ENCODE measurements at regions not wholly inside any gene's neighbourhood (a gene's known extent, or its start where the extent isn't known, plus 50 kb on each side); places are given as distances from the start of the nearest gene placed in this dataset.

DNA sequence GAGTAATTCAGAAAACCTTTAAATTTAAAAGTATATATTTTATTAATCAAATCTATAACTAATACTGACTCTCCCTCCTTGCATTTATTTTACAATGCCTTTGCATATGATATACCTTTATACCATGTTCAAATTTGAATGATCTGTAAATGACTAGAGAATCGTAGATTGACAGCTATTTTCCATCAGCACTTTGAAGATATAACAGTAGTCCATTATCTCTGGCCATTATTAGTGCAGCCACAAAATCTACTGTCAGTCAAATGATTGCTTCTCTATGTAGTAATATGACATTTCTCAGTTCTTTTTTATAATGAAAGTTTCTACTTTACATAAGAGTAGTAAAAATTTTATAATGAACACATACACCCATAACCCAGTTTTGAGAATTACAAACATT lies 1054.8 kb upstream of the B3GALT2 start:
- Histone ChIP-seq H3K4me2 (no peak overlapping the region), H3K9me3 (ENCODE audit: low read depth) (no peaks in the 10 kb centered on the region), H3K79me2 (no peaks in the 10 kb centered on the region), H3K36me3 (replicated peaks; ENCODE audit: insufficient read depth, low read depth) (no peaks in the 10 kb centered on the region), H3K9me2 (replicated peaks; ENCODE audit: insufficient read depth) (no peaks in the 10 kb centered on the region), H4K20me1 (ENCODE audit: insufficient read depth, poor library complexity, severe bottlenecking) (no peaks in the 10 kb centered on the region), H3K4me1 (ENCODE audit: insufficient read depth) (no peaks in the 10 kb centered on the region), H3K27ac (no peak overlapping the region), H3K27me3 (no peaks in the 10 kb centered on the region), H3K4me3 (no peak overlapping the region), H2AFZ (no peak overlapping the region)
- no peak for TF ChIP-seq EZH2 (IDR thresholded peaks at IDR 0.05; ENCODE audit: borderline replicate concordance)
- DNase-seq (ENCODE audit: low spot score), result no peak
- 82% methylated on average over 1 of the region's 1 CpG for WGBS (ENCODE audit: low lambda C conversion rate, missing lambda C conversion rate)

DNA sequence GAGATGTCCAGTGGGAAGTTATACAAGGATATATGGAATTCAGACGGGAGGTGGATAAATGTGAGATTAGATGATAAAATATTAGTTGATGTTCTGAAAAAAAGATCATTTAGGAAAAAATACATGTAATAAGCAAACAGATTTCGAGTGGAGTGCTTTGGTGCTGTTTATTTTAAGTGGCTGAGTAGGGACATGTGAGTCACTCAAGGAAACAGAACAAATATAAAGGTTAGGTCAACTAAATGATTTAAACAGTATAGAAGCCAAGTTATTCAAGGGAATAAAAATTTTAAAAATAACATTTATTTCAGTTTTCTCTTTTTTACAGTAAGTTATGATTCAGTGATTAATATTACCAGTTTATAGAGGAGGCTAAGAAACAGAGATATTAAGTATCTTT lies 1046.7 kb upstream of the B3GALT2 start:
- Histone ChIP-seq H2AFZ (no peak overlapping the region), H3K9me2 (replicated peaks; ENCODE audit: insufficient read depth) (no peaks in the 10 kb centered on the region), H3K36me3 (replicated peaks; ENCODE audit: insufficient read depth, low read depth) (no peaks in the 10 kb centered on the region), H3K27ac (no peak overlapping the region), H4K20me1 (ENCODE audit: insufficient read depth, poor library complexity, severe bottlenecking) (no peaks in the 10 kb centered on the region), H3K4me2 (no peak overlapping the region), H3K9me3 (ENCODE audit: low read depth) (no peaks in the 10 kb centered on the region), H3K27me3 (no peaks in the 10 kb centered on the region), H3K4me3 (no peak overlapping the region), H3K79me2 (no peaks in the 10 kb centered on the region), H3K4me1 (ENCODE audit: insufficient read depth) (no peaks in the 10 kb centered on the region)
- no peak for DNase-seq (ENCODE audit: low spot score)
- 61% methylated on average over 2 of the region's 2 CpGs for WGBS (ENCODE audit: low lambda C conversion rate, missing lambda C conversion rate)
- TF ChIP-seq EZH2 (IDR thresholded peaks at IDR 0.05; ENCODE audit: borderline replicate concordance), result no peak
- TF ChIP-seq, protein P1, sequence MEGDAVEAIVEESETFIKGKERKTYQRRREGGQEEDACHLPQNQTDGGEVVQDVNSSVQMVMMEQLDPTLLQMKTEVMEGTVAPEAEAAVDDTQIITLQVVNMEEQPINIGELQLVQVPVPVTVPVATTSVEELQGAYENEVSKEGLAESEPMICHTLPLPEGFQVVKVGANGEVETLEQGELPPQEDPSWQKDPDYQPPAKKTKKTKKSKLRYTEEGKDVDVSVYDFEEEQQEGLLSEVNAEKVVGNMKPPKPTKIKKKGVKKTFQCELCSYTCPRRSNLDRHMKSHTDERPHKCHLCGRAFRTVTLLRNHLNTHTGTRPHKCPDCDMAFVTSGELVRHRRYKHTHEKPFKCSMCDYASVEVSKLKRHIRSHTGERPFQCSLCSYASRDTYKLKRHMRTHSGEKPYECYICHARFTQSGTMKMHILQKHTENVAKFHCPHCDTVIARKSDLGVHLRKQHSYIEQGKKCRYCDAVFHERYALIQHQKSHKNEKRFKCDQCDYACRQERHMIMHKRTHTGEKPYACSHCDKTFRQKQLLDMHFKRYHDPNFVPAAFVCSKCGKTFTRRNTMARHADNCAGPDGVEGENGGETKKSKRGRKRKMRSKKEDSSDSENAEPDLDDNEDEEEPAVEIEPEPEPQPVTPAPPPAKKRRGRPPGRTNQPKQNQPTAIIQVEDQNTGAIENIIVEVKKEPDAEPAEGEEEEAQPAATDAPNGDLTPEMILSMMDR (IDR thresholded peaks at IDR 0.05; ENCODE audit: poor library complexity), result no peak
- no peak for TF ChIP-seq EZH2phosphoT487 (IDR thresholded peaks at IDR 0.05; ENCODE audit: low read depth, severe bottlenecking, unreplicated experiment)

- H3K4me1 ChIP-seq (ENCODE audit: insufficient read depth), result no peaks in the 10 kb centered on the region
- 90% methylated on average over 4 of the region's 4 CpGs for WGBS (ENCODE audit: low lambda C conversion rate, missing lambda C conversion rate)
- H3K79me2 ChIP-seq, result no peaks in the 10 kb centered on the region
- no peaks in the 10 kb centered on the region for H3K9me3 ChIP-seq (ENCODE audit: low read depth)
- no peaks in the 10 kb centered on the region for H3K36me3 ChIP-seq (replicated peaks; ENCODE audit: insufficient read depth, low read depth)
- no peaks in the 10 kb centered on the region for H4K20me1 ChIP-seq (ENCODE audit: insufficient read depth, poor library complexity, severe bottlenecking)
- no peaks in the 10 kb centered on the region for H3K27me3 ChIP-seq
- H3K4me2 ChIP-seq, result no peak overlapping the region
- no peak overlapping the region for H3K4me3 ChIP-seq
- no peak overlapping the region for H2AFZ ChIP-seq
- TF ChIP-seq, protein P1 (IDR thresholded peaks at IDR 0.05; ENCODE audit: poor library complexity), result no peak
- TF ChIP-seq EZH2 (IDR thresholded peaks at IDR 0.05; ENCODE audit: borderline replicate concordance) (no peak), EZH2phosphoT487 (IDR thresholded peaks at IDR 0.05; ENCODE audit: low read depth, severe bottlenecking, unreplicated experiment) (no peak)
- no peaks in the 10 kb centered on the region for H3K9me2 ChIP-seq (replicated peaks; ENCODE audit: insufficient read depth)
- DNase-seq (ENCODE audit: low spot score), result no peak
- H3K27ac ChIP-seq, result no peak overlapping the region
Observed at GRCh38 chr1:194230351-194231144, 1044.1 kb upstream of the B3GALT2 start.

GRCh38 chr1:194228427-194228826 lies 1042.0 kb upstream of the B3GALT2 start:
- Histone ChIP-seq H2AFZ (no peak overlapping the region), H3K9me2 (replicated peaks; ENCODE audit: insufficient read depth) (no peaks in the 10 kb centered on the region), H3K27ac (no peak overlapping the region), H4K20me1 (ENCODE audit: insufficient read depth, poor library complexity, severe bottlenecking) (no peaks in the 10 kb centered on the region), H3K27me3 (no peaks in the 10 kb centered on the region), H3K9me3 (ENCODE audit: low read depth) (no peaks in the 10 kb centered on the region), H3K36me3 (replicated peaks; ENCODE audit: insufficient read depth, low read depth) (no peaks in the 10 kb centered on the region), H3K4me3 (no peak overlapping the region), H3K4me1 (ENCODE audit: insufficient read depth) (no peaks in the 10 kb centered on the region), H3K79me2 (no peaks in the 10 kb centered on the region), H3K4me2 (no peak overlapping the region)
- DNase-seq (ENCODE audit: low spot score), result no peak
- WGBS (ENCODE audit: low lambda C conversion rate, missing lambda C conversion rate), result 83% methylated on average over 1 of the region's 1 CpG
- TF ChIP-seq, protein P1 (IDR thresholded peaks at IDR 0.05; ENCODE audit: poor library complexity), result no peak
- no peak for TF ChIP-seq EZH2phosphoT487 (IDR thresholded peaks at IDR 0.05; ENCODE audit: low read depth, severe bottlenecking, unreplicated experiment)
- no peak for TF ChIP-seq EZH2 (IDR thresholded peaks at IDR 0.05; ENCODE audit: borderline replicate concordance)
